ENCODE measurements at regions not wholly inside any gene's neighbourhood (a gene's known extent, or its start where the extent isn't known, plus 50 kb on each side); places are given as distances from the start of the nearest gene placed in this dataset.

DNA sequence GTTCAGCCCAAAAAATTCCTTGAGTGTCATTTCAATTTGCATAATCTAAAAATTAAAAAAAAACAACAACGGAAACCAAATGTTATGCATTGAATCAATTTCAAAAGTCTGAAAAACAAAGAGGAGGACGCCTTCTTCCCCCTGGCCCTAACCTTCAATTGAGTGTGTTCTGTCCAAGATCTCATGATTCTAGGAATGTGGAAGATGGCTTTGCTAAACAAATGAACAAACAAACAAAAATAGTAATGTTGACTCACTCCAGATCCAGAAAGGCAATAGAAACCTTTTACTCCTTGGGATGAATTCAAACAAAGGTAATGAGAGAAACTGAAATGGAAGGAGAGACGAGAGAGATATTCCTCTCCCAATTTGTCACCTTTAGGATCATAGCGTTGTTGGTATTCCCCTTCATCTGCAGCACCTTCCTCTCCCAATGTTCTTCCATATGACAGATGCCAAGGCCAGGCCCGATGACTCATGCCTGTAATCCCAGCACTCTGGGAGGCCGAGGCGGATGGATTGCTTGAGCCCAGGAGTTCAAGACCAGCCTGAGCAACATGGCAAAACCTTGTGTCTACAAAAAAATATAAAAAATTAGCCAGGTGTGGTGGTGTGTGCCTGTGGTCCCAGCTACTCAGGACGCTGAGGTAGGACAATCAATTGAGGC lies 109.2 kb upstream of the ADGRF1 start:
- H3K4me3 ChIP-seq (ENCODE audit: low read depth, low read length): no peak overlapping the region
- TF ChIP-seq, protein P1, sequence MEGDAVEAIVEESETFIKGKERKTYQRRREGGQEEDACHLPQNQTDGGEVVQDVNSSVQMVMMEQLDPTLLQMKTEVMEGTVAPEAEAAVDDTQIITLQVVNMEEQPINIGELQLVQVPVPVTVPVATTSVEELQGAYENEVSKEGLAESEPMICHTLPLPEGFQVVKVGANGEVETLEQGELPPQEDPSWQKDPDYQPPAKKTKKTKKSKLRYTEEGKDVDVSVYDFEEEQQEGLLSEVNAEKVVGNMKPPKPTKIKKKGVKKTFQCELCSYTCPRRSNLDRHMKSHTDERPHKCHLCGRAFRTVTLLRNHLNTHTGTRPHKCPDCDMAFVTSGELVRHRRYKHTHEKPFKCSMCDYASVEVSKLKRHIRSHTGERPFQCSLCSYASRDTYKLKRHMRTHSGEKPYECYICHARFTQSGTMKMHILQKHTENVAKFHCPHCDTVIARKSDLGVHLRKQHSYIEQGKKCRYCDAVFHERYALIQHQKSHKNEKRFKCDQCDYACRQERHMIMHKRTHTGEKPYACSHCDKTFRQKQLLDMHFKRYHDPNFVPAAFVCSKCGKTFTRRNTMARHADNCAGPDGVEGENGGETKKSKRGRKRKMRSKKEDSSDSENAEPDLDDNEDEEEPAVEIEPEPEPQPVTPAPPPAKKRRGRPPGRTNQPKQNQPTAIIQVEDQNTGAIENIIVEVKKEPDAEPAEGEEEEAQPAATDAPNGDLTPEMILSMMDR (IDR thresholded peaks at IDR 0.05; ENCODE audit: insufficient read depth, low read depth, low read length, missing control alignments): no peak

DNA sequence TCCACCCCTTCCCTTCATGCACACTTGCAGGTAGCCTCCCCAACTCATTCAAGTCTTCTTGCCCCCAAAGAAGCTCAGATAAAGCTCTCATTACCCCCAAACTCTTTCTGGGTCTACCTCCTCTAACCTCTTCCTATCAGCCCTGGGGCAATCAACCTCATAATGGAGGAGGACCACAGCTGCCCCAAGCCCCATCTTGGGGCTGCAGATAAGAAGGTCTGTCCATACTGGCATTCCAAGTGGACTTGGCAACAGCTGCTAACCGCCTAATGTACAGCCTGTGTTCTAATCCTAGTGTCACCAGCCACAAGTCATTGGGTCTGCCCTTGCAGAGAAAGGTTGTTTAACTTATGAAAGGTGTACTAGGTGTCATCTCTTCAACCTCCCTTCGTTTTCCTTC lies 107.4 kb upstream of the ADGRF1 start:
- no peak for DNase-seq (ENCODE audit: low read depth)
- no peak overlapping the region for H3K4me3 ChIP-seq (ENCODE audit: low read depth, low read length)
- TF ChIP-seq, protein P1 (IDR thresholded peaks at IDR 0.05; ENCODE audit: insufficient read depth, low read depth, low read length, missing control alignments): no peak

More for the DNA sequence above, 109.2 kb upstream of the ADGRF1 start:
- DNase-seq (ENCODE audit: low read depth): no peak

DNA sequence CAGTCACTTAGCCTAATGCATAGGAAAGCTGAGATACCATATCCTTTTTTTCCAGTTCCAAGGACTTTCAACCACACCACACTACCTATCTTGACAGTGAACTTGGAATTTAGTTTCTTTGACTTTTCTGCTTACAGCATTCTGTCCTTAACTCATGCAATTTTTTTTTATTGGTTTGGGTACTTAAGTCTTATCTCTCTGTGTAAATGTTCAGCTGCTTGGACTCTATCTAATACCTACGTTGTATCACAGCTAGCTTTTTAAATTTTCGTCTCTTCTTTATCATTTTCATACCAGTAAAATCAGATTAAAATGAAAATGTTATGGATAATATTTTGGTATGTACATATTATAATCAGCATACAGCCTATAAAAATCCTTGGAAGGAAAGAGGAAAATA lies 106.9 kb upstream of the ADGRF1 start:
- DNase-seq (ENCODE audit: low read depth): no peak
- TF ChIP-seq, protein P1 (IDR thresholded peaks at IDR 0.05; ENCODE audit: insufficient read depth, low read depth, low read length, missing control alignments): no peak

DNA sequence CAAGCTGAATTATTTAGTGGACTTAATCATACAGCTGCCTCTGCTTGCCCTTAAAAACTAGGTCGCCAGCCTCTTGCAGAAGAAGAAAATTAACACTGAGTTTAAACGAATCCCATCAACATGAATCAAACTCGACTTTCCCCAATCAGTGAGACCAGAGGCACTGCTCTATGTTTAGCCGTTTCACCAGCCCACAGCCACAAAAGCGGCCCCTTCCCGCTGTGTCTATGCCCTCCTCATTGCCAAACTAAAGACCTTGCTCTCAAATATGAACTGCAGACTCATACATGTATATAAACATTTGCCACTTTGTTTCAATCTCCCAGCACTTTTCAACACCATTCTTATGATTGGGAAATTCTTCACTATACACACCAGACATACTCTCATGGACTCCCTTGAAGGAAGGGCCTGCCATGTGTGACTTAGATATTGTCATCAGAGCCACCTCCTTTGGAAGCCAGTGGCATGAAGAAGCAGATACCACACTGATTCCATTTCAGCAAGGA lies 105.8 kb upstream of the ADGRF1 start:
- TF ChIP-seq, protein P1 (IDR thresholded peaks at IDR 0.05; ENCODE audit: insufficient read depth, low read depth, low read length, missing control alignments): no peak
- no peak overlapping the region for H3K4me3 ChIP-seq (ENCODE audit: low read depth, low read length)
- DNase-seq (ENCODE audit: low read depth): no peak

More for the DNA sequence above, 106.9 kb upstream of the ADGRF1 start:
- H3K4me3 ChIP-seq (ENCODE audit: low read depth, low read length): no peak overlapping the region

DNA sequence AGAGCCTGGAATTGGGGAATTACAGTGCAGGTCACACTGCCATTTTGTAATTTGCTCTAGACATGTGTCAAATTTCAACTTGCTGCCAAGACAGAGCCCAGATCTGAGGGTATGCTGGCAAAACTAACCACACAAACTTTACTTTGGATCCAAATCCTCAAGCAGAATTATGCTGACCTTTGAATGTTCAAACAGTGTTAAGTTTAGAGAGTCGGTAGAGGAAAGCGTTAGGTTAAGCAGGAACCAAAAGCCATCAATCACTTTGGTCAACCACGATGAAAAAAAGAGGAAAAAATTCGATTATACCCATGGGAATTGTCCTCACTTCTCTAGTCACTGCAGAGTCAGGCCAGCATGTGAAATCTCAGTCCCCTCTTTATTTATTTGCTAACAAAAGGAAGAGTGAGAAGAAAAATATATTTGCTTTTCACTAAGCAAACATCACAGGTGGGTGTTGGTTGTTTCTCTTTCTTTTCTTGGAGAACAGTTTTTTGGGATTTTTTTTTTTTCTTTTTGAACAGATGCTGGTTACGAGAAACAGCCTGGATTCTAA lies 105.1 kb upstream of the ADGRF1 start:
- TF ChIP-seq, protein P1 (IDR thresholded peaks at IDR 0.05; ENCODE audit: insufficient read depth, low read depth, low read length, missing control alignments): no peak
- no peak for DNase-seq (ENCODE audit: low read depth)
- H3K4me3 ChIP-seq (ENCODE audit: low read depth, low read length): no peak overlapping the region

DNA sequence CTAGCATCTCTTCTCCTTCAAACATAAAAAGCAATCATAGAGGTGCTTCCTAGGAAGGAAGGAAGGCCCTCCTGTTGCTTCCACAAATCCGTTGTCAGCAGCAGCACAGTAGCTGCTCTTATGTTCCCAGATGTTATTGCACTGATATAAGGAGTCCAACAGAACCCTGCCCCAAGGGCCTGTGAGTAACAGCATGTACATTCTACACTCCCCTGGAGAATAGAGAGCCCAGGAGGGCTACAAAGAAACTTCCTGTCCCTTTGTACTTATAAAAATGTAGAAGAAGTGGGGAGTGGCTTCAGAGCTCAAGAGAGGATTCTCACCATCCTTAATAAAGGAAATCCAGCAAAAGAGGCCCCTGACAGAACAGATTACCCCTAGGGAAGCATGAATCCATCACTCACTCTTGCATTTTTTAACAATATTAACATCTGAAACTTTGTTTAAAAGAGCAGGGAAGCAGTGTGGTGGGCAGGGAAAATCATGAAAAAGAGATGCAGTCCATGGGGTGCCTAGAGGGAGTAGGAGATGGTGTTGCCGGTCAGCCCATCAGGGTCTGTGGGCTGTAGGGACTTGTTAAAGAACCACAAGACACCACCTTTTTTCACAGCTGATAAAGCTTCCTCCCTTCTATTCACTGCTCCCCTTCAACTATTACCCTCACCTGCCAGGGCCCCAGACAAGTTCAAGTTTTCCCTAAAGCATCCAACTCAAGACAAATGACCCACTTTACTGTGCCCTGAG lies 104.5 kb upstream of the ADGRF1 start:
- H3K4me3 ChIP-seq (ENCODE audit: low read depth, low read length): no peak overlapping the region
- DNase-seq (ENCODE audit: low read depth): no peak
- TF ChIP-seq, protein P1 (IDR thresholded peaks at IDR 0.05; ENCODE audit: insufficient read depth, low read depth, low read length, missing control alignments): no peak

Measured in GM12865 (cell line).